WTC11 (cell line): ENCODE measurements at regions not wholly inside any gene's neighbourhood (a gene's known extent, or its start where the extent isn't known, plus 50 kb on each side); places are given as distances from the start of the nearest gene placed in this dataset.

Experiments
- CTCF ChIP-seq: fragments of 200-600 bp; IDR thresholded peaks from 2 replicates; pipeline ENCODE4 v1.8.0; 2022; ENCODE audit warnings: antibody characterized with exemption
- E2F5 ChIP-seq: sonication (generic); formaldehyde crosslinking; IDR thresholded peaks from 2 replicates; pipeline ENCODE4 v1.8.1; 2022; ENCODE audit warnings: mild to moderate bottlenecking, moderate library complexity, missing genetic modification reagents
- SP1 ChIP-seq: sonication (generic); formaldehyde crosslinking; conservative IDR thresholded peaks from 2 replicates; pipeline ENCODE4 v1.8.1; 2022; ENCODE audit warnings: missing genetic modification reagents
- USF1 ChIP-seq: sonication (generic); formaldehyde crosslinking; IDR thresholded peaks from 2 replicates; pipeline ENCODE4 v1.8.0; 2022; ENCODE audit warnings: mild to moderate bottlenecking, missing genetic modification reagents
- ZBTB21 ChIP-seq: sonication (generic); formaldehyde crosslinking; IDR thresholded peaks from 2 replicates; pipeline ENCODE4 v1.8.1; 2023; ENCODE audit warnings: mild to moderate bottlenecking, missing genetic modification reagents, borderline replicate concordance

- TF ChIP-seq ZBTB21 (no peak), E2F5 (CRISPR knock-in tag) (no peak), SP1 (CRISPR knock-in tag) (no peak), CTCF (no peak), USF1 (no peak)
Measured at GRCh38 chr2:180319586-180320405, 312.7 kb upstream of the CWC22 start.
